ENCODE measurements at regions not wholly inside any gene's neighbourhood (a gene's known extent, or its start where the extent isn't known, plus 50 kb on each side); places are given as distances from the start of the nearest gene placed in this dataset.

- TF ChIP-seq EZH2 (IDR thresholded peaks at IDR 0.05) (no peak), POLR2AphosphoS5 (IDR thresholded peaks at IDR 0.05; ENCODE audit: borderline replicate concordance, low read depth, low read length) (no peak)
Observed at GRCh38 chr9:23073136-23073535, 626.5 kb downstream of the DMRTA1 start.
